PC-3 (cell line): ENCODE measurements at regions not wholly inside any gene's neighbourhood (a gene's known extent, or its start where the extent isn't known, plus 50 kb on each side); places are given as distances from the start of the nearest gene placed in this dataset.
"Not testable (repeated sequence)": the region's sequence is repeated elsewhere in the genome, so short reads cannot be mapped to it uniquely, and the experiment has no call there.

ENCODE experiments used
- ATAC-seq: fragments of 200-7000 bp; cut with Tn5 transposase; 2 replicates; pipeline ENCODE4 v1.9.1; 2020; ENCODE audit warnings: mild to moderate bottlenecking, moderate library complexity
- BruUV-seq: library from RNA; stranded (reverse); fragments of 400-500 nt; replicated peaks from 2 replicates; lab custom pipeline; 2021; lab: Mats Ljungman, UMichigan
- CTCF ChIA-PET: fragments of 300-600 bp; sonication (Branson Sonifier 250); formaldehyde crosslinking; loops from one replicate; lab custom pipeline; 2022; ENCODE audit warnings: antibody characterized with exemption; lab: Charles Lee
- POLR2A ChIA-PET: fragments of 300-600 bp; sonication (Branson Sonifier 250); formaldehyde crosslinking; loops from one replicate; lab custom pipeline; 2022; ENCODE audit warnings: antibody characterized with exemption; ENCODE audit not compliant: unreplicated experiment; lab: Charles Lee
- DNase-seq: peaks from one replicate; pipeline ENCODE4 v3.0.0-alpha.2; 2015
- H2AFZ ChIP-seq: fragments of 300-600 bp; sonication (generic); 2 replicates; pipeline ENCODE4 v1.6.0; 2016; ENCODE audit warnings: antibody characterized with exemption, low read length
- H3F3A ChIP-seq: fragments of 300-600 bp; sonication (generic); one replicate; pipeline ENCODE4 v1.6.0; 2017; ENCODE audit warnings: antibody characterized with exemption, low read length, control low read depth, mild to moderate bottlenecking; ENCODE audit not compliant: unreplicated experiment
- H3K27ac ChIP-seq: fragments of 300-600 bp; sonication (generic); 2 replicates; pipeline ENCODE4 v1.5.1; 2016; ENCODE audit warnings: mild to moderate bottlenecking, low read length
- H3K27me3 ChIP-seq: fragments of 300-600 bp; sonication (generic); 2 replicates; pipeline ENCODE4 v1.6.1; 2016; ENCODE audit warnings: low read length, mixed read lengths
- H3K36me3 ChIP-seq: fragments of 300-600 bp; sonication (generic); 2 replicates; pipeline ENCODE4 v1.6.1; 2016; ENCODE audit warnings: low read depth, mixed run types, low read length, mixed read lengths
- H3K4me1 ChIP-seq: fragments of 300-600 bp; sonication (generic); 2 replicates; pipeline ENCODE4 v1.5.1; 2016; ENCODE audit warnings: low read length; ENCODE audit not compliant: insufficient read depth
- H3K4me2 ChIP-seq: fragments of 300-600 bp; sonication (generic); 2 replicates; pipeline ENCODE4 v1.6.0; 2016; ENCODE audit warnings: low read length
- H3K4me3 ChIP-seq: fragments of 300-600 bp; sonication (generic); 2 replicates; pipeline ENCODE4 v1.5.1; 2016; ENCODE audit warnings: mild to moderate bottlenecking, low read length, mixed read lengths
- H3K79me2 ChIP-seq: fragments of 300-600 bp; sonication (generic); 2 replicates; pipeline ENCODE4 v1.6.1; 2017; ENCODE audit warnings: low read length, mixed read lengths
- H3K9ac ChIP-seq: fragments of 300-600 bp; sonication (generic); 2 replicates; pipeline ENCODE4 v1.6.0; 2016; ENCODE audit warnings: mild to moderate bottlenecking, low read length
- H3K9me2 ChIP-seq: fragments of 300-600 bp; sonication (generic); replicated peaks from 2 replicates; pipeline ENCODE4 v1.6.1; 2016; ENCODE audit warnings: mixed run types, low read length, mixed read lengths
- H3K9me3 ChIP-seq: fragments of 300-600 bp; sonication (generic); 2 replicates; pipeline ENCODE4 v1.6.1; 2016; ENCODE audit warnings: low read length, mixed read lengths
- H4K20me1 ChIP-seq: fragments of 300-600 bp; sonication (generic); 2 replicates; pipeline ENCODE4 v1.6.1; 2016; ENCODE audit warnings: low read length, mixed read lengths
- intact Hi-C: fragments of 100-400 bp; cut with micrococcal nuclease; formaldehyde crosslinking; loops from 2 replicates; pipeline ENCODE4 v1.9.0; 2023

GRCh38 chr9:62655705-62656104 is 1465.9 kb downstream of the SPATA31A7 start:
- H3K9ac ChIP-seq, H2AFZ ChIP-seq, ATAC-seq, POLR2A ChIA-PET, H4K20me1 ChIP-seq, H3K36me3 ChIP-seq, H3K9me3 ChIP-seq, intact Hi-C loops, H3K27me3 ChIP-seq, BruUV-seq, CTCF ChIA-PET, H3K79me2 ChIP-seq, DNase-seq, H3K4me3 ChIP-seq, H3K4me1 ChIP-seq, H3K9me2 ChIP-seq, H3K4me2 ChIP-seq, H3K27ac ChIP-seq, H3F3A ChIP-seq: not testable (repeated sequence)

- H3K4me2 ChIP-seq, H3K4me1 ChIP-seq, POLR2A ChIA-PET, H3K9me3 ChIP-seq, H3K9ac ChIP-seq, intact Hi-C loops, H3K27me3 ChIP-seq, H3K9me2 ChIP-seq, H3K4me3 ChIP-seq, CTCF ChIA-PET, H3K79me2 ChIP-seq, H4K20me1 ChIP-seq, H2AFZ ChIP-seq, H3K27ac ChIP-seq, H3F3A ChIP-seq, DNase-seq, H3K36me3 ChIP-seq, ATAC-seq, BruUV-seq: not testable (repeated sequence)
Measured at GRCh38 chr9:62662733-62663507, 1473.1 kb downstream of the SPATA31A7 start.

- H3K9me2 ChIP-seq, DNase-seq, H3K79me2 ChIP-seq, H3K9ac ChIP-seq, H4K20me1 ChIP-seq, H3K4me1 ChIP-seq, H3K27ac ChIP-seq, CTCF ChIA-PET, H2AFZ ChIP-seq, POLR2A ChIA-PET, H3F3A ChIP-seq, ATAC-seq, BruUV-seq, H3K36me3 ChIP-seq, H3K4me2 ChIP-seq, intact Hi-C loops, H3K4me3 ChIP-seq, H3K27me3 ChIP-seq, H3K9me3 ChIP-seq: not testable (repeated sequence)
Measured at GRCh38 chr9:62663512-62663911, 1473.7 kb downstream of the SPATA31A7 start.

GRCh38 chr9:62667137-62667824 is 1477.4 kb downstream of the SPATA31A7 start:
- not testable (repeated sequence) for H3K27ac ChIP-seq
- TSS peak; percentile 42 for BruUV-seq
- peak; percentile 90 for ATAC-seq

GRCh38 chr9:62677016-62677415 is 1487.2 kb downstream of the SPATA31A7 start:
- POLR2A ChIA-PET, H3K4me2 ChIP-seq, H3K27me3 ChIP-seq, H3K4me1 ChIP-seq, H3K27ac ChIP-seq, CTCF ChIA-PET, intact Hi-C loops, H3K4me3 ChIP-seq, DNase-seq, H4K20me1 ChIP-seq, H2AFZ ChIP-seq, H3K9me3 ChIP-seq, BruUV-seq, H3F3A ChIP-seq, H3K36me3 ChIP-seq, H3K79me2 ChIP-seq, H3K9me2 ChIP-seq, H3K9ac ChIP-seq: not testable (repeated sequence)
- peak; percentile 70 for ATAC-seq

More at GRCh38 chr9:62667137-62667824, 1477.4 kb downstream of the SPATA31A7 start:
- H3F3A ChIP-seq, H3K4me2 ChIP-seq, DNase-seq, POLR2A ChIA-PET, H3K4me1 ChIP-seq, intact Hi-C loops, H3K36me3 ChIP-seq, H3K9me3 ChIP-seq, H2AFZ ChIP-seq, H3K79me2 ChIP-seq, H3K27me3 ChIP-seq, H3K9me2 ChIP-seq, H3K9ac ChIP-seq, H3K4me3 ChIP-seq, H4K20me1 ChIP-seq, CTCF ChIA-PET: not testable (repeated sequence)

- H3K9me3 ChIP-seq, intact Hi-C loops, H3K4me3 ChIP-seq, H3K4me1 ChIP-seq, H3K9me2 ChIP-seq, H3K9ac ChIP-seq, H3F3A ChIP-seq, H2AFZ ChIP-seq, H3K79me2 ChIP-seq, H3K27ac ChIP-seq, POLR2A ChIA-PET, H3K27me3 ChIP-seq, BruUV-seq, H3K4me2 ChIP-seq, H3K36me3 ChIP-seq, DNase-seq, H4K20me1 ChIP-seq, CTCF ChIA-PET, ATAC-seq: not testable (repeated sequence)
Measured at GRCh38 chr9:62678336-62678735, 1488.5 kb downstream of the SPATA31A7 start.
